ENCODE measurements at regions not wholly inside any gene's neighbourhood (a gene's known extent, or its start where the extent isn't known, plus 50 kb on each side); places are given as distances from the start of the nearest gene placed in this dataset.

DNA sequence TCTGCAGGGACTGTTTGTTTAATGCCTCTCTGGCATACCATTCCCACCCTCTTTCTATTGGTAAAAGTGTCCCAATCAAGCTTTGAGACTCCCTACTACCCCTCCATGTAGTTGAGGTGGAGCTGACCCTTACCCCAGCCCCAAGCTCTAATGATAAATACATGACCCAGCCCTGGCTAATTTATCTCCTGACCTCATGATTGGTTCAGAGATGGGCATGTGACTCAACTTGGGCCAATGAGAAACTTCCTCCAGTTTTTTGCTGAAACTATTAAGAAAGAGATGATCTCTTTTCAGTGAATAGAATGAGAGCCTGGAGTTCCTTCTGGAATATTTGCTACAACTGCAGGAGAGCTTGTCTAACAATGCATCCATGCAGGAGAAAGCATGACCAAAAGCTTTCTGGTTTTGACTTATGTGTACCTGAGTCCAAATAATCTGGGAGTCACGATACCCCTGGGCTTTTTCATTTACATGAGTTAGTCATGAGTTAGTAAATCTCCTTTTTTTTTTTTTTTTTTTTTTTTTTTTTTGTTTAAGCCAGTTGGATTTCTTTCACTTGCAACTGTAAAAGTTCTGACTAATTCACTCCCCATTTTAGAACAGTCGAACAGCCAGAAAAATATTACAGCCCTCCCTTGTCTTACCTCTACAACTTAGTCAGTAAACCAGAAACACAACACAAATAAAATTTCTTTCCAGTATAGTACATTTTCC, 66.5 kb upstream of the TLK1 start:
- DNase-seq = no peak
- H3K27ac ChIP-seq = no peak overlapping the region

GRCh38 chr2:171226461-171226860, 65.8 kb upstream of the TLK1 start:
- TF ChIP-seq, protein P1, sequence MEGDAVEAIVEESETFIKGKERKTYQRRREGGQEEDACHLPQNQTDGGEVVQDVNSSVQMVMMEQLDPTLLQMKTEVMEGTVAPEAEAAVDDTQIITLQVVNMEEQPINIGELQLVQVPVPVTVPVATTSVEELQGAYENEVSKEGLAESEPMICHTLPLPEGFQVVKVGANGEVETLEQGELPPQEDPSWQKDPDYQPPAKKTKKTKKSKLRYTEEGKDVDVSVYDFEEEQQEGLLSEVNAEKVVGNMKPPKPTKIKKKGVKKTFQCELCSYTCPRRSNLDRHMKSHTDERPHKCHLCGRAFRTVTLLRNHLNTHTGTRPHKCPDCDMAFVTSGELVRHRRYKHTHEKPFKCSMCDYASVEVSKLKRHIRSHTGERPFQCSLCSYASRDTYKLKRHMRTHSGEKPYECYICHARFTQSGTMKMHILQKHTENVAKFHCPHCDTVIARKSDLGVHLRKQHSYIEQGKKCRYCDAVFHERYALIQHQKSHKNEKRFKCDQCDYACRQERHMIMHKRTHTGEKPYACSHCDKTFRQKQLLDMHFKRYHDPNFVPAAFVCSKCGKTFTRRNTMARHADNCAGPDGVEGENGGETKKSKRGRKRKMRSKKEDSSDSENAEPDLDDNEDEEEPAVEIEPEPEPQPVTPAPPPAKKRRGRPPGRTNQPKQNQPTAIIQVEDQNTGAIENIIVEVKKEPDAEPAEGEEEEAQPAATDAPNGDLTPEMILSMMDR (IDR thresholded peaks at IDR 0.05; ENCODE audit: low read depth, low read length) = no peak
- peaks cover 4% of the 10 kb centered on the region for H3K9me3 ChIP-seq (ENCODE audit: severe bottlenecking)

More for the DNA sequence above, 66.5 kb upstream of the TLK1 start:
- Histone ChIP-seq H3K4me3 (ENCODE audit: low read depth, low read length) (no peak overlapping the region), H3K27me3 (ENCODE audit: insufficient read depth, low read depth, severe bottlenecking) (no peaks in the 10 kb centered on the region), H3K9me3 (ENCODE audit: severe bottlenecking) (peaks cover 4% of the 10 kb centered on the region), H3K36me3 (no peaks in the 10 kb centered on the region)
- TF ChIP-seq, protein P1 (IDR thresholded peaks at IDR 0.05; ENCODE audit: low read depth, low read length) = no peak

GRCh38 chr2:171225989-171226388, 65.3 kb upstream of the TLK1 start:
- H3K4me3 ChIP-seq (ENCODE audit: low read depth, low read length) = no peak overlapping the region
- DNase-seq = no peak
- no peaks in the 10 kb centered on the region for H3K36me3 ChIP-seq
- peaks cover 4% of the 10 kb centered on the region for H3K9me3 ChIP-seq (ENCODE audit: severe bottlenecking)
- no peaks in the 10 kb centered on the region for H3K27me3 ChIP-seq (ENCODE audit: insufficient read depth, low read depth, severe bottlenecking)
- TF ChIP-seq, protein P1 (IDR thresholded peaks at IDR 0.05; ENCODE audit: low read depth, low read length) = no peak
- no peak overlapping the region for H3K27ac ChIP-seq

More at GRCh38 chr2:171226461-171226860, 65.8 kb upstream of the TLK1 start:
- no peaks in the 10 kb centered on the region for H3K36me3 ChIP-seq
- no peak for DNase-seq
- H3K27me3 ChIP-seq (ENCODE audit: insufficient read depth, low read depth, severe bottlenecking) = no peaks in the 10 kb centered on the region
- H3K4me3 ChIP-seq (ENCODE audit: low read depth, low read length) = no peak overlapping the region
- no peak overlapping the region for H3K27ac ChIP-seq

DNA sequence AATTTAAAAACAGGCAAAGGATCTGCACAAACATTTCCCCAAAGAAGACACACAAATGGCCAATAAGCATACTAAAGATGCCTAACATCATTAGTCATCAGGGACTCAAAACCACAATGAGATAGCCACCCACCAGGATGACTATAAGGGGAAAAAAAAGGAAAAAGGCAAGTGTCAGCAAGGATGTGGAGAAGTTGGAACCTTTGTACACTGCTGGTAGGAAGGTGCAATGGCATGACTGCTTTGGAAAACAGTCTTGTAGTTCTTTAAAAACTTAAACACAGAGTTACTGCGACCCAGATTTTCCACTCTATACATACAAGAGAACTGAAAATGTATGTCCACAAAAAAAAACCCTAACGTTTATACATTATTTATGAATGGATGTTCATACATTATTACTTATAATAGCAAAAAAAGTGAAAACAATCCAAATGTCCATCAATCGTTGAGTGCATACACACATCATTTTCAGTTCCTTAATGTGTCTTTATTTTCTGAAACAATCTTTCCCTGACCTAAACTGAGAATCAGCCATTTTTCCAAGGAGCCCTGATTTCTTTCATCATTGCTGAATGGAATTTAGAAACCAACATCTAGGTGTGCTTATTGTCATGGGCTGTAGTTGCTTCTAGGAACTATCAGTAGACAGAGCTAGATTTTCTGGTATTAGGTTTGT, 64.7 kb upstream of the TLK1 start:
- Histone ChIP-seq H3K36me3 (no peaks in the 10 kb centered on the region), H3K9me3 (ENCODE audit: severe bottlenecking) (peaks cover 4% of the 10 kb centered on the region), H3K27me3 (ENCODE audit: insufficient read depth, low read depth, severe bottlenecking) (no peaks in the 10 kb centered on the region), H3K4me3 (ENCODE audit: low read depth, low read length) (no peak overlapping the region), H3K27ac (no peak overlapping the region)
- DNase-seq = no peak
- TF ChIP-seq, protein P1 (IDR thresholded peaks at IDR 0.05; ENCODE audit: low read depth, low read length) = no peak

DNA sequence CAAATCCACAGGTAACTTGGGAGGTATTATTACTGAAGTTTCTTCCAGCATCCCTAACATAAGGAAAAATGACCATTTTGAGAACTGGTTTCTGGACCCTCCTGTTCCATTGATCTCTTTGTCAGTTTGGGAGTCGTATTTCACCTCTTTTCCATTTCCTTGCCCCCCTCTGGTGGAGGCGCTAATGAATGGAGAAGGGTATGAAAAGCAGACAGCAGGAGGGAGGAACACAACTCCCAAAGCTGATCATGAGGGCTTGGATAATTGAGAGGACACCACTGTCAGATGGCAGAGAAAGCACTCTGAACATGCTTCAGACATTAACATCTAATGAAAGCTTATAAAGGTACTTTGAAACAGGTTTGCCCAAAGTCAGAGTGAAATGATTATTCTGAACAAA, 56.6 kb upstream of the TLK1 start:
- no peak for DNase-seq
- Histone ChIP-seq H3K27ac (no peak overlapping the region), H3K9me3 (ENCODE audit: severe bottlenecking) (peaks cover 9% of the 10 kb centered on the region), H3K4me3 (ENCODE audit: low read depth, low read length) (no peak overlapping the region), H3K36me3 (no peaks in the 10 kb centered on the region), H3K27me3 (ENCODE audit: insufficient read depth, low read depth, severe bottlenecking) (no peaks in the 10 kb centered on the region)
- TF ChIP-seq, protein P1 (IDR thresholded peaks at IDR 0.05; ENCODE audit: low read depth, low read length) = no peak
